Neural cell (in vitro differentiated cells): ENCODE measurements at regions not wholly inside any gene's neighbourhood (a gene's known extent, or its start where the extent isn't known, plus 50 kb on each side); places are given as distances from the start of the nearest gene placed in this dataset.

ENCODE experiments used
- CTCF ChIP-seq: fragments of 450-650 bp; IDR thresholded peaks from 2 replicates; pipeline ENCODE4 v1.5.1; 2014; ENCODE audit warnings: antibody characterized with exemption, mild to moderate bottlenecking, moderate library complexity; ENCODE audit not compliant: poor library complexity, severe bottlenecking
- MXI1 ChIP-seq: fragments of 450-650 bp; conservative IDR thresholded peaks from 2 replicates; pipeline ENCODE4 v1.6.1; 2014; ENCODE audit warnings: antibody characterized with exemption, mild to moderate bottlenecking; ENCODE audit not compliant: poor library complexity, severe bottlenecking
- POLR2AphosphoS5 ChIP-seq: IDR thresholded peaks from 2 replicates; pipeline ENCODE4 v1.6.1; 2012

- TF ChIP-seq CTCF (no peak), MXI1 (no peak), POLR2AphosphoS5 (no peak)
Observed at GRCh38 chr7:12746211-12746610, 58.8 kb downstream of the ARL4A start.
